ENCODE measurements at regions not wholly inside any gene's neighbourhood (a gene's known extent, or its start where the extent isn't known, plus 50 kb on each side); places are given as distances from the start of the nearest gene placed in this dataset.

- in situ Hi-C loops (cut with MboI; ENCODE audit: low pct_ligation_motif_present in 1 of 4, low pct_unique_long_range_greater_than_20kb in 1 of 4, low sequenced_read_pairs in 3 of 4) = no loop called here
- intact Hi-C loops (cut with DNase I; ENCODE audit: low total_unique reads) = no loop called here
- WGBS, 2 donors (ENCODE audit: low coverage in 1 of 2) = 17 to 42% methylated on average over 1 of the region's 1 CpG
- no peak for TF ChIP-seq POLR2A (IDR thresholded peaks at IDR 0.05)
- no peak for TF ChIP-seq EP300 (IDR thresholded peaks at IDR 0.05; ENCODE audit: low read depth)
- TF ChIP-seq, protein P1, sequence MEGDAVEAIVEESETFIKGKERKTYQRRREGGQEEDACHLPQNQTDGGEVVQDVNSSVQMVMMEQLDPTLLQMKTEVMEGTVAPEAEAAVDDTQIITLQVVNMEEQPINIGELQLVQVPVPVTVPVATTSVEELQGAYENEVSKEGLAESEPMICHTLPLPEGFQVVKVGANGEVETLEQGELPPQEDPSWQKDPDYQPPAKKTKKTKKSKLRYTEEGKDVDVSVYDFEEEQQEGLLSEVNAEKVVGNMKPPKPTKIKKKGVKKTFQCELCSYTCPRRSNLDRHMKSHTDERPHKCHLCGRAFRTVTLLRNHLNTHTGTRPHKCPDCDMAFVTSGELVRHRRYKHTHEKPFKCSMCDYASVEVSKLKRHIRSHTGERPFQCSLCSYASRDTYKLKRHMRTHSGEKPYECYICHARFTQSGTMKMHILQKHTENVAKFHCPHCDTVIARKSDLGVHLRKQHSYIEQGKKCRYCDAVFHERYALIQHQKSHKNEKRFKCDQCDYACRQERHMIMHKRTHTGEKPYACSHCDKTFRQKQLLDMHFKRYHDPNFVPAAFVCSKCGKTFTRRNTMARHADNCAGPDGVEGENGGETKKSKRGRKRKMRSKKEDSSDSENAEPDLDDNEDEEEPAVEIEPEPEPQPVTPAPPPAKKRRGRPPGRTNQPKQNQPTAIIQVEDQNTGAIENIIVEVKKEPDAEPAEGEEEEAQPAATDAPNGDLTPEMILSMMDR (IDR thresholded peaks at IDR 0.05) = no peak
- no peak for TF ChIP-seq POLR2AphosphoS5 (IDR thresholded peaks at IDR 0.05)
- no peak for DNase-seq
- H3K4me3 ChIP-seq = no peak overlapping the region
- no peaks in the 10 kb centered on the region for H3K4me1 ChIP-seq
- no peaks in the 10 kb centered on the region for H3K9me3 ChIP-seq
- H3K36me3 ChIP-seq = no peaks in the 10 kb centered on the region
- no peak overlapping the region for H3K27ac ChIP-seq
- no peaks in the 10 kb centered on the region for H3K27me3 ChIP-seq
Measured at GRCh38 chr2:221130431-221130830, 441.7 kb downstream of the EPHA4 start.

DNA sequence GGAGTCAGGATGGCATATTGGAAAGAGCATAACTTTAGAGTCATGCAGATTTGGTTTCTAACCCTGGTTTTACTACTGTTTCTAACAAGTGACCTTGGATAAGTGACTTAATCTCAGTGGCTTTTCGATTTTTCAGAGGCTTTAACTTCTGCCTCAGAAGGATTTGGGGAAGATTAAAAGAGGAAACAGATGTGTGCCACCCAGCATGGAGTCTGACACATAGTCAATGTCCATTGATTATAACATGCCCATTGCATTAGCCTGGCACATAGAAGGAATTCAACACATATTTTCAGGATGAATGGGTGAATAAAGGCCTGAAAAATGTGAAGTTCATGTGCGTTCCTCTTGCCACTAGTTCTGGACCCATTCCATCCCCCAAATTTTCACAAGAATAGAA is 438.2 kb downstream of the EPHA4 start:
- DNase-seq = no peak
- TF ChIP-seq POLR2AphosphoS5 (IDR thresholded peaks at IDR 0.05) (no peak), EP300 (IDR thresholded peaks at IDR 0.05; ENCODE audit: low read depth) (no peak), POLR2A (IDR thresholded peaks at IDR 0.05) (no peak)
- TF ChIP-seq, protein P1 (IDR thresholded peaks at IDR 0.05) = no peak
- WGBS, 2 donors (ENCODE audit: low coverage in 1 of 2) = 69 to 84% methylated on average over 2 of the region's 2 CpGs
- in situ Hi-C loops (cut with MboI; ENCODE audit: low pct_ligation_motif_present in 1 of 4, low pct_unique_long_range_greater_than_20kb in 1 of 4, low sequenced_read_pairs in 3 of 4) (no loop called here), intact Hi-C loops (cut with DNase I; ENCODE audit: low total_unique reads) (no loop called here)
- Histone ChIP-seq H3K4me3 (no peak overlapping the region), H3K9me3 (no peaks in the 10 kb centered on the region), H3K27ac (no peak overlapping the region), H3K4me1 (no peaks in the 10 kb centered on the region), H3K27me3 (no peaks in the 10 kb centered on the region), H3K36me3 (no peaks in the 10 kb centered on the region)

DNA sequence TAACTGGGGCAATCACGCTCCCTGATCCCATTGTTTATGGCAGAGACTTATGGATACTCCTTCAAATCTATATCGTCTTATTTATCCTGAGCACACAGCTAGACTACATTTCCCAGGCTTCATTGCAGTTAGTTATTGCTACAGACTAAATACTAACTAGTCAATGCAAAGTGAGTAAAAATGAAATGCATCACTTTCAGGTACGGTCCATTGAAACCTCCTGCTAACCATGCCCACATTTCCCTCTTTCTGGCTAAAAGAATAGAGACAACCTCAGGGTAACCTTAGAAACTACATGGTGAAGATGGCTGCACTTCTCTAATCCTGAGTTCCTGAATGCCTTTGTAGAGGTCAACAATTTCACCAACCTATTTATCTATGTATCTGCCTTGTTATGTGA is 437.4 kb downstream of the EPHA4 start:
- Histone ChIP-seq H3K36me3 (no peaks in the 10 kb centered on the region), H3K27me3 (no peaks in the 10 kb centered on the region), H3K27ac (no peak overlapping the region), H3K4me3 (no peak overlapping the region), H3K9me3 (no peaks in the 10 kb centered on the region), H3K4me1 (no peaks in the 10 kb centered on the region)
- DNase-seq = no peak
- in situ Hi-C loops (cut with MboI; ENCODE audit: low pct_ligation_motif_present in 1 of 4, low pct_unique_long_range_greater_than_20kb in 1 of 4, low sequenced_read_pairs in 3 of 4) (no loop called here), intact Hi-C loops (cut with DNase I; ENCODE audit: low total_unique reads) (no loop called here)
- 93 to 96% methylated on average over 3 of the region's 3 CpGs for WGBS, 2 donors (ENCODE audit: low coverage in 1 of 2)
- TF ChIP-seq POLR2A (IDR thresholded peaks at IDR 0.05) = no peak
- TF ChIP-seq POLR2AphosphoS5 (IDR thresholded peaks at IDR 0.05) = no peak
- TF ChIP-seq, protein P1 (IDR thresholded peaks at IDR 0.05) = no peak
- TF ChIP-seq EP300 (IDR thresholded peaks at IDR 0.05; ENCODE audit: low read depth) = no peak

- intact Hi-C loops (cut with DNase I; ENCODE audit: low total_unique reads) (no loop called here), in situ Hi-C loops (cut with MboI; ENCODE audit: low pct_ligation_motif_present in 1 of 4, low pct_unique_long_range_greater_than_20kb in 1 of 4, low sequenced_read_pairs in 3 of 4) (no loop called here)
- no peak overlapping the region for H3K27ac ChIP-seq
- no peaks in the 10 kb centered on the region for H3K4me1 ChIP-seq
- no peak for DNase-seq
- no peaks in the 10 kb centered on the region for H3K9me3 ChIP-seq
- TF ChIP-seq EP300 (IDR thresholded peaks at IDR 0.05; ENCODE audit: low read depth) = no peak
- TF ChIP-seq POLR2AphosphoS5 (IDR thresholded peaks at IDR 0.05) = no peak
- TF ChIP-seq, protein P1 (IDR thresholded peaks at IDR 0.05) = no peak
- TF ChIP-seq POLR2A (IDR thresholded peaks at IDR 0.05) = no peak
- 67 to 93% methylated on average over 1 of the region's 1 CpG for WGBS, 2 donors (ENCODE audit: low coverage in 1 of 2)
- H3K36me3 ChIP-seq = no peaks in the 10 kb centered on the region
- H3K4me3 ChIP-seq = no peak overlapping the region
- no peaks in the 10 kb centered on the region for H3K27me3 ChIP-seq
Measured at GRCh38 chr2:221135699-221136098, 436.4 kb downstream of the EPHA4 start.

Data from transverse colon (tissue), 4 donors.